Common myeloid progenitor, CD34-positive (primary cell): ENCODE measurements at regions not wholly inside any gene's neighbourhood (a gene's known extent, or its start where the extent isn't known, plus 50 kb on each side); places are given as distances from the start of the nearest gene placed in this dataset.

Experiments
- CTCF ChIA-PET: fragments of 350-600 bp; sonication (Branson Sonifier 250); formaldehyde crosslinking; loops from one replicate; lab custom pipeline; 2021; ENCODE audit warnings: antibody characterized with exemption; lab: Charles Lee
- POLR2A ChIA-PET: fragments of 350-600 bp; sonication (Branson Sonifier 250); formaldehyde crosslinking; loops from one replicate; lab custom pipeline; 2021; ENCODE audit warnings: antibody characterized with exemption; lab: Charles Lee
- DNase-seq, 3 donors: peaks; one replicate each; pipeline versions ENCODE4 v3.0.0 to v3.0.0-alpha.2; 2013
- H3K27ac ChIP-seq, 2 experiments: 1 replicate in 1 of 2; 2 replicates in 1 of 2; pipeline ENCODE4 v1.7.0; 2013; ENCODE audit warnings: inconsistent platforms in 2 of 2, low read length in 2 of 2, mild to moderate bottlenecking in 2 of 2, low read depth in 1 of 2, moderate library complexity in 1 of 2; ENCODE audit not compliant: severe bottlenecking in 2 of 2, insufficient read depth in 1 of 2, poor library complexity in 1 of 2
- H3K27me3 ChIP-seq, 5 experiments: replicated peaks in 2 of 5; 1 replicate in 3 of 5; 2 replicates in 2 of 5; pipeline versions ENCODE4 v1.6.1 to v1.7.0; 2013; ENCODE audit warnings: low read length in 4 of 5, mild to moderate bottlenecking in 2 of 5, moderate library complexity in 2 of 5, inconsistent platforms in 1 of 5; ENCODE audit not compliant: insufficient read depth in 5 of 5, control insufficient read depth in 4 of 5
- H3K36me3 ChIP-seq, 4 experiments: 1 replicate in 2 of 4; 2 replicates in 2 of 4; pipeline versions ENCODE4 v1.6.1 to v1.7.0; 2013; ENCODE audit warnings: low read length in 3 of 4, control low read depth in 1 of 4, mild to moderate bottlenecking in 1 of 4; ENCODE audit not compliant: control insufficient read depth in 4 of 4, insufficient read depth in 4 of 4
- H3K4me1 ChIP-seq, 4 experiments: 1 replicate in 3 of 4; 2 replicates in 1 of 4; pipeline versions ENCODE4 v1.6.1 to v1.7.1; 2013; ENCODE audit warnings: low read length in 3 of 4, mild to moderate bottlenecking in 3 of 4, control low read depth in 1 of 4, inconsistent platforms in 1 of 4, moderate library complexity in 1 of 4; ENCODE audit not compliant: control insufficient read depth in 4 of 4, insufficient read depth in 4 of 4; ENCODE audit errors: control extremely low read depth in 1 of 4
- H3K4me3 ChIP-seq, 7 experiments: 1 replicate in 4 of 7; 2 replicates in 3 of 7; pipeline versions ENCODE4 v1.5.1 to v1.7.0; 2013; ENCODE audit warnings: mild to moderate bottlenecking in 7 of 7, low read length in 6 of 7, moderate library complexity in 6 of 7, inconsistent platforms in 2 of 7, low read depth in 2 of 7, control low read depth in 1 of 7; ENCODE audit not compliant: insufficient read depth in 4 of 7, control insufficient read depth in 1 of 7; ENCODE audit errors: extremely low read depth in 1 of 7
- H3K9me3 ChIP-seq, 5 experiments: 1 replicate in 4 of 5; 2 replicates in 1 of 5; pipeline versions ENCODE4 v1.6.1 to v1.7.1; 2013; ENCODE audit warnings: low read length in 4 of 5, mild to moderate bottlenecking in 2 of 5, inconsistent platforms in 1 of 5, low read depth in 1 of 5, moderate library complexity in 1 of 5; ENCODE audit not compliant: control insufficient read depth in 4 of 5, insufficient read depth in 2 of 5; ENCODE audit errors: control extremely low read depth in 1 of 5
- WGBS: methylation state at CpG from one replicate; pipeline ENCODE4 v1.1.5; 2013; ENCODE audit not compliant: insufficient coverage; 5-methylcytosine and 5-hydroxymethylcytosine counted together

DNA sequence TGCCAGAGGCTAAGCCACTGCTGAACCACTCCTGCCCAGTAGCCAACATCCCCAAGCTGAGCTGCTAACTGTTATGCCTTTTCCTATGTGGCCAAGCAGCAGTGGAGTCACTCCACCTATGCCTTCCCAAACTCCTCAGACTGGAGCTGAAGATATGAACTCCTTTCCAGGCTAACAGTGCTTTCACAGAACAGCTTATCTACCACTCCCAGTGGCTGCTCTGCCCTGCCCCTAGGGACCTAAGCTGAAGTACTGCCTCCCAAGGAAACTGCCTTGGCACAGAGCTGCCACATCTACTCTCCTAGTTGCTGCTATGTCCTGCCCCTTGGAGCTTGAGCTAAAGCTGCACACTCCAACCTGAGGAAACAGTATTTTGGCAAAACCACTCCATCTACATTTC lies 275.9 kb downstream of the RBM43 start:
- POLR2A ChIA-PET: no interaction called here
- peaks cover 0 to 21% (median 0%) of the 10 kb centered on the region in 5 experiments for H3K9me3 ChIP-seq
- CTCF ChIA-PET: interaction anchor here (0.5 to 1.1 kb wide), 2 partner anchors 66 to 895 kb away, joined by 3 to 5 read pairs; no protein-coding TSS in a partner anchor

GRCh38 chr2:150983314-150983897 lies 278.3 kb downstream of the RBM43 start:
- CTCF ChIA-PET: no interaction called here
- Histone ChIP-seq H3K4me3 (no peak overlapping the region), H3K4me1 (no peaks in the 10 kb centered on the region), H3K27ac (no peak overlapping the region), H3K9me3 (peaks cover 0 to 12% (median 0%) of the 10 kb centered on the region in 5 experiments), H3K36me3 (no peaks in the 10 kb centered on the region), H3K27me3 (no peaks in the 10 kb centered on the region)
- DNase-seq: no peak
- POLR2A ChIA-PET: no interaction called here
- 100% methylated on average over 1 of the region's 1 CpG for WGBS

More for the DNA sequence above, 275.9 kb downstream of the RBM43 start:
- no peak overlapping the region for H3K27ac ChIP-seq
- H3K4me3 ChIP-seq: no peak overlapping the region
- no peaks in the 10 kb centered on the region for H3K36me3 ChIP-seq
- no peaks in the 10 kb centered on the region for H3K4me1 ChIP-seq
- DNase-seq: no peak
- no peaks in the 10 kb centered on the region for H3K27me3 ChIP-seq

- H3K27ac ChIP-seq: no peak overlapping the region
- ChIA-PET CTCF (no interaction called here), POLR2A (no interaction called here)
- peaks cover 0 to 7% (median 0%) of the 10 kb centered on the region in 5 experiments for H3K9me3 ChIP-seq
- peak in 2 of 3 donors; percentile 1 to 6 for DNase-seq
- H3K4me3 ChIP-seq: no peak overlapping the region
- no peaks in the 10 kb centered on the region for H3K36me3 ChIP-seq
- no peaks in the 10 kb centered on the region for H3K4me1 ChIP-seq
- H3K27me3 ChIP-seq: no peaks in the 10 kb centered on the region
- 0% methylated on average over 1 of the region's 2 CpGs for WGBS
Observed at GRCh38 chr2:150981826-150982225, 279.8 kb downstream of the RBM43 start.

- H3K27me3 ChIP-seq: no peaks in the 10 kb centered on the region
- H3K4me3 ChIP-seq: no peak overlapping the region
- WGBS: 100% methylated on average over 1 of the region's 3 CpGs
- ChIA-PET CTCF (no interaction called here), POLR2A (no interaction called here)
- H3K27ac ChIP-seq: no peak overlapping the region
- DNase-seq: no peak
- no peaks in the 10 kb centered on the region for H3K36me3 ChIP-seq
- no peaks in the 10 kb centered on the region for H3K9me3 ChIP-seq
- no peaks in the 10 kb centered on the region for H3K4me1 ChIP-seq
Observed at GRCh38 chr2:150978053-150978452, 283.6 kb downstream of the RBM43 start.

DNA sequence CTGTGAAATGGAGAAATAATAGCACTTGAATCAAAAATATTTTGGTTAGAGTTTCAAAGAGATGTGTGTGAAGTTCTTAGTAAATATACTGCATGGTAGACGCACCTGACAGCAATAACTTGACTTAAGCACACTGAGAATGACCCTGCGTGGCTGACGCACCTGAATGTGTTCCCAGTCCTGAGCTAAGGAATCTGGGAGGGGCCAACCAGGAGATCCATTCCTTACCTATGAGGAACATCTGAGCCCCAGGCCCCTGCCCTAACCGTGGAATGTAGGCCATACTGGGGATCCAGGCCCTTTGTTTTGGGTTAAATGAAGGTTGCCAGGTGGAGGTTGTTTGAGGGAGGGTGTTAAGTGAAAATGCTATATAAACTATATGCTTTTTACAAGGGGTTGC lies 284.4 kb downstream of the RBM43 start:
- Histone ChIP-seq H3K36me3 (no peaks in the 10 kb centered on the region), H3K4me3 (no peak overlapping the region), H3K27me3 (no peaks in the 10 kb centered on the region), H3K4me1 (no peaks in the 10 kb centered on the region), H3K27ac (no peak overlapping the region), H3K9me3 (no peaks in the 10 kb centered on the region)
- WGBS: 97% methylated on average over 3 of the region's 4 CpGs
- no peak for DNase-seq
- ChIA-PET CTCF (no interaction called here), POLR2A (no interaction called here)

GRCh38 chr2:150976604-150977003 lies 285.1 kb downstream of the RBM43 start:
- CTCF ChIA-PET: no interaction called here

DNA sequence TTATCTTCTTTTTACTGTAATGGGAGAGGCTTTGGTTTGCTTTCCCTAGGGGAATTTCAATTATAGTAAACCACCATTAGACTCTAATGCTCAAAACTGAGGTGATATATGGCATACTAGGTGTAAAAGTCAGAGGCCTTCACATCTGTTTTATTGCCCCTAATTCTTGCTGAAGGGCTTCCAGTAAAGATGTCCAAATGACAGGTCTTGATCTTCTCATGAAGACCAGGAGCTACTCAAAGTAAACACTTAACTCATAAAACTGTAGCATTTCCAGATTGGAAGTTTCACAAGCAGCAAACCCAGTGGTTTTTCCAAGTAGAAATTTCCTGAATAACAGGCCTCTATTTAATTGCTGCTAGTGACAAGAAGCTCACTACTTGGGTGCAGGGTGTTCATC lies 286.8 kb downstream of the RBM43 start:
- H3K27ac ChIP-seq: no peak overlapping the region
- DNase-seq: no peak
- no peaks in the 10 kb centered on the region for H3K9me3 ChIP-seq
- ChIA-PET POLR2A (no interaction called here), CTCF (no interaction called here)
- no peaks in the 10 kb centered on the region for H3K36me3 ChIP-seq
- H3K27me3 ChIP-seq: no peaks in the 10 kb centered on the region
- no peaks in the 10 kb centered on the region for H3K4me1 ChIP-seq
- H3K4me3 ChIP-seq: no peak overlapping the region

More at GRCh38 chr2:150976604-150977003, 285.1 kb downstream of the RBM43 start:
- Histone ChIP-seq H3K27me3 (no peaks in the 10 kb centered on the region), H3K4me3 (no peak overlapping the region), H3K9me3 (no peaks in the 10 kb centered on the region), H3K4me1 (no peaks in the 10 kb centered on the region), H3K36me3 (no peaks in the 10 kb centered on the region), H3K27ac (no peak overlapping the region)
- POLR2A ChIA-PET: no interaction called here
- no peak for DNase-seq
